ENCODE measurements at regions not wholly inside any gene's neighbourhood (a gene's known extent, or its start where the extent isn't known, plus 50 kb on each side); places are given as distances from the start of the nearest gene placed in this dataset.

DNA sequence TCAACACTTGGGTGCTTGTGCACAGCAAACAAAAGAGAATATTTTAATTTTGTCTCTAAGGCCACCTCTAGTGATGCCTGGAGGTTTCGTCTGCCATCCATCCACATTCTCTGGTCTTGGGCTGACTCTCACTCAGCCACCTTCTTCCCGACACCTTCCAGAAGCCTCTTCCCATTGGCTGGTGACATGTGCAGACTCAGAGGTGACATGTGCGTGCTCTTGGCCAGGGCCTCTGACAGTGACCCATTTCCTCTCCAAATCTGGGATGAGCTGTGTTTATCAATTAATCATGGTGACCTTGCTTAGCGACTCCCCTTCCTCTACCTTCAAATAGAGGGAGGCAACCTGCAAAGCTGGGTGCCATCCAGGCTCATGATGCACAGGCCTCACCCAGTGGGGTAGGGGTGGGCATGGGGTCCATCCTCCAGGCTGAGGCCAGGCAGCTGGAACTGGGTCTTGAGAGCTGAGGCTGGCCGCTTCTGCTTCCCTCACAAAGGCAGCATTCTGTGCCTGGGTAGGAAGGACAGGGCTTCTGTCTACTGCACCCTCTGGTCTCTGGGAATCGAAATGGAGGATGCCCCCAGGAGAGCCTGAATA is 91.8 kb downstream of the DHCR7 start:
- no peaks in the 10 kb centered on the region for H3K27me3 ChIP-seq (ENCODE audit: insufficient read depth, poor library complexity, severe bottlenecking)

GRCh38 chr11:71355281-71355680 is 92.9 kb downstream of the DHCR7 start:
- Histone ChIP-seq H3K4me3 (replicated peaks; ENCODE audit: insufficient read depth, low read length) (no peak overlapping the region), H3K27ac (replicated peaks) (no peak overlapping the region), H3K27me3 (ENCODE audit: insufficient read depth, poor library complexity, severe bottlenecking) (no peaks in the 10 kb centered on the region)
- TF ChIP-seq CTCF (IDR thresholded peaks at IDR 0.05; ENCODE audit: insufficient read depth, low read length) (no peak), GABPA (IDR thresholded peaks at IDR 0.05; ENCODE audit: low read depth) (no peak), SPI1 (IDR thresholded peaks at IDR 0.05; ENCODE audit: borderline replicate concordance, low read depth) (no peak)
- DNase-seq (ENCODE audit: low read depth in 1 of 2, low spot score in 1 of 2), result no peak

More for the DNA sequence above, 91.8 kb downstream of the DHCR7 start:
- Histone ChIP-seq H3K27ac (replicated peaks) (no peak overlapping the region), H3K4me3 (replicated peaks; ENCODE audit: insufficient read depth, low read length) (no peak overlapping the region)
- no peak for DNase-seq (ENCODE audit: low read depth in 1 of 2, low spot score in 1 of 2)
- no peak for TF ChIP-seq GABPA (IDR thresholded peaks at IDR 0.05; ENCODE audit: low read depth)

DNA sequence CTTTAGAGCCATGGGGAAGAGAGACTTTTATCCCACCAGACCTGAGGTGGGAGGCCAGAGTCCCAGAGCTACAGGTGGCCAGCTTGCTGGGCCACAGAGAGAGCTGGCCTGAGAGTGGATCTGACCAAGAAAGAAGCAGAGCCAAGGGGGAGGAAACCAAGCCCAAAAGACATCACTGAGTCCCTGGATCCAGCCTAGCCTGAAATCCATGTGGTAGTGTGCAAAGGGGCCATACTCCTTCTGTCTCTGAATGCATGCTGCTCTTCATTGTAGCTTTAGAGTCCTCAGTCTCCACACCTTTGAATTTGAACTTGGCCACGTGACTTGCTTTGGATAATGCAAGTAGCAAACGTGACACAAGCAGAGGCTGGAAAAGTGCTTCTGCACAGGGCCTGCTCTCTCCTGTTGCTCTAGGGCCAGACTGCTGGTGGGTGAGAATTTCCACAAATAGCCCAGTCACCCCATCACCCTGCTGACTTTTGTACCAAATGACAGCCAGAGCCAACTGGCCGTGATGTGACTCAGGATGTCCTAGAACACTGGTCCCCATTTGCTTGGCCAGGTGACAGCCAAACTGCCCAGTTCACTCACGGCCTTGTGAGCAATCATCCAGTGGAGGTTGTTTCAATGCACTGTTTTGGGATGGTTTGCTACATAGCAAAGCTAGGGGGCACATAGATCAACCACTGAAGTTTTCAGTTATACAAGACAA is 93.6 kb downstream of the DHCR7 start:
- H3K27me3 ChIP-seq (ENCODE audit: insufficient read depth, poor library complexity, severe bottlenecking), result no peaks in the 10 kb centered on the region
- TF ChIP-seq REST (IDR thresholded peaks at IDR 0.05; ENCODE audit: insufficient replicate concordance, low read depth) (no peak), SPI1 (IDR thresholded peaks at IDR 0.05; ENCODE audit: borderline replicate concordance, low read depth) (no peak), GABPA (IDR thresholded peaks at IDR 0.05; ENCODE audit: low read depth) (no peak), POLR2AphosphoS5 (IDR thresholded peaks at IDR 0.05; ENCODE audit: low read depth) (no peak), CTCF (IDR thresholded peaks at IDR 0.05; ENCODE audit: insufficient read depth, low read length) (no peak)
- no peak for DNase-seq (ENCODE audit: low read depth in 1 of 2, low spot score in 1 of 2)
- no peak overlapping the region for H3K4me3 ChIP-seq (replicated peaks; ENCODE audit: insufficient read depth, low read length)
- H3K27ac ChIP-seq (replicated peaks), result no peak overlapping the region

GRCh38 chr11:71352748-71353147 is 95.4 kb downstream of the DHCR7 start:
- Histone ChIP-seq H3K27ac (replicated peaks) (no peak overlapping the region), H3K27me3 (ENCODE audit: insufficient read depth, poor library complexity, severe bottlenecking) (no peaks in the 10 kb centered on the region), H3K4me3 (replicated peaks; ENCODE audit: insufficient read depth, low read length) (no peak overlapping the region)
- no peak for DNase-seq (ENCODE audit: low read depth in 1 of 2, low spot score in 1 of 2)
- no peak for TF ChIP-seq POLR2AphosphoS5 (IDR thresholded peaks at IDR 0.05; ENCODE audit: low read depth)
- no peak for TF ChIP-seq CTCF (IDR thresholded peaks at IDR 0.05; ENCODE audit: insufficient read depth, low read length)
- TF ChIP-seq REST (IDR thresholded peaks at IDR 0.05; ENCODE audit: insufficient replicate concordance, low read depth), result no peak
- no peak for TF ChIP-seq SPI1 (IDR thresholded peaks at IDR 0.05; ENCODE audit: borderline replicate concordance, low read depth)
- no peak for TF ChIP-seq GABPA (IDR thresholded peaks at IDR 0.05; ENCODE audit: low read depth)

Measured in HL-60 (cell line).